ENCODE measurements at regions not wholly inside any gene's neighbourhood (a gene's known extent, or its start where the extent isn't known, plus 50 kb on each side); places are given as distances from the start of the nearest gene placed in this dataset.

DNA sequence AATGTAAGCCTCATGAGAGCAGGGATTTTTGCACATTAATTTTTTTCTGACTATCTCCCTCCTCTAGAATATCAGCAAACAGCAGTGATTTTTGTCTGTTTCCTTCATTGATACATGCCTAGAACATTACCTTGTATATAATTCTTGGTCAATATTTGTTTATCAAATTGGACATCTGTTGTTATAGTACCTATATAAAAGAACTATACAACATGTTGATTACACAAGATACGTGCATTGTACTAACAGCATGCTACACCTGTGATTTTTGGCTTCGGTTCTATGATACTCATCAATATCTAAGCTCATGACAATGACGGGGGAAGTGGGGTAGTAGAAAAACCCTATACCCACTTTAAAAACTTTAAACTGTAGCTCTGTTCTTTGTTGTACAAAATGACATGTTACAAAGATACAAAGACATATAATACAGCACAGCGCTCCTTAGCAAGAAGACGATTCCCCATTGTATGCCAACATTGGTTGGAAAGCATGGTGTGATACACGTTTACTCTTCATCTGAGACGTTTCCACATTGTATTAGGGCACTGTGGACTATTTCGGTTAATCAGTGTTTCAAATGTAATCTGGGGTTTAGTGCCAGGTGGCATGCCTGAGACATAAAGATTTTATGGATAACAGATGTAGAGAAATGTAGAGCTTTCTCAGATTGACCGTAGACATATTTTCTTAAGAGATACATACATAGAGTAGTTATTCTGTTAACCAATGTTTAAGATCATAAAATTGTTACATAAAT is 70.5 kb upstream of the FOXP2 start:
- no peak for TF ChIP-seq POLR2A (IDR thresholded peaks at IDR 0.05)
- TF ChIP-seq, protein P1, sequence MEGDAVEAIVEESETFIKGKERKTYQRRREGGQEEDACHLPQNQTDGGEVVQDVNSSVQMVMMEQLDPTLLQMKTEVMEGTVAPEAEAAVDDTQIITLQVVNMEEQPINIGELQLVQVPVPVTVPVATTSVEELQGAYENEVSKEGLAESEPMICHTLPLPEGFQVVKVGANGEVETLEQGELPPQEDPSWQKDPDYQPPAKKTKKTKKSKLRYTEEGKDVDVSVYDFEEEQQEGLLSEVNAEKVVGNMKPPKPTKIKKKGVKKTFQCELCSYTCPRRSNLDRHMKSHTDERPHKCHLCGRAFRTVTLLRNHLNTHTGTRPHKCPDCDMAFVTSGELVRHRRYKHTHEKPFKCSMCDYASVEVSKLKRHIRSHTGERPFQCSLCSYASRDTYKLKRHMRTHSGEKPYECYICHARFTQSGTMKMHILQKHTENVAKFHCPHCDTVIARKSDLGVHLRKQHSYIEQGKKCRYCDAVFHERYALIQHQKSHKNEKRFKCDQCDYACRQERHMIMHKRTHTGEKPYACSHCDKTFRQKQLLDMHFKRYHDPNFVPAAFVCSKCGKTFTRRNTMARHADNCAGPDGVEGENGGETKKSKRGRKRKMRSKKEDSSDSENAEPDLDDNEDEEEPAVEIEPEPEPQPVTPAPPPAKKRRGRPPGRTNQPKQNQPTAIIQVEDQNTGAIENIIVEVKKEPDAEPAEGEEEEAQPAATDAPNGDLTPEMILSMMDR (IDR thresholded peaks at IDR 0.05): no peak

All from esophagus squamous epithelium (tissue), 4 donors.